ENCODE measurements at regions not wholly inside any gene's neighbourhood (a gene's known extent, or its start where the extent isn't known, plus 50 kb on each side); places are given as distances from the start of the nearest gene placed in this dataset.

DNA sequence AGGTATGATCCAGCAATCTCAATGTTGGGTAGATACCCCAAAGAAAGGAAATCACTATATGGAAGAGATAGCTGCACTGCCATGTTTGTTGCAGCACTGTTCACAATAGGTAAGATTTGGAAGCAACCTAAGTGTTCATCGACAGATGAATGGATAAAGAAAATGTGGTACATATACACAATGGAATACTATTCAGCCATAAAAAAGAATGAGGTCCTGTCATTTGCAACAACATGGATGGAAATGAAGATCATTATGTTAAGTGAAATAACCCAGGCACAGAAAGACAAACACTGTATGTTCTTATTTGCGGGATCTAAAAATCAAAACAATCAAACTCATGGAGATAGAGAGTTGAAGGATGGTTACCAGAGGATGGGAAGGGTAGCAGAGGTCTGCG is 372.4 kb upstream of the SPRED2 start:
- H3K9me3 Mint-ChIP-seq (ENCODE audit: low read depth): peaks cover 25% of the 10 kb centered on the region
- H3K27ac Mint-ChIP-seq: no peak overlapping the region
- TF ChIP-seq, protein P1, sequence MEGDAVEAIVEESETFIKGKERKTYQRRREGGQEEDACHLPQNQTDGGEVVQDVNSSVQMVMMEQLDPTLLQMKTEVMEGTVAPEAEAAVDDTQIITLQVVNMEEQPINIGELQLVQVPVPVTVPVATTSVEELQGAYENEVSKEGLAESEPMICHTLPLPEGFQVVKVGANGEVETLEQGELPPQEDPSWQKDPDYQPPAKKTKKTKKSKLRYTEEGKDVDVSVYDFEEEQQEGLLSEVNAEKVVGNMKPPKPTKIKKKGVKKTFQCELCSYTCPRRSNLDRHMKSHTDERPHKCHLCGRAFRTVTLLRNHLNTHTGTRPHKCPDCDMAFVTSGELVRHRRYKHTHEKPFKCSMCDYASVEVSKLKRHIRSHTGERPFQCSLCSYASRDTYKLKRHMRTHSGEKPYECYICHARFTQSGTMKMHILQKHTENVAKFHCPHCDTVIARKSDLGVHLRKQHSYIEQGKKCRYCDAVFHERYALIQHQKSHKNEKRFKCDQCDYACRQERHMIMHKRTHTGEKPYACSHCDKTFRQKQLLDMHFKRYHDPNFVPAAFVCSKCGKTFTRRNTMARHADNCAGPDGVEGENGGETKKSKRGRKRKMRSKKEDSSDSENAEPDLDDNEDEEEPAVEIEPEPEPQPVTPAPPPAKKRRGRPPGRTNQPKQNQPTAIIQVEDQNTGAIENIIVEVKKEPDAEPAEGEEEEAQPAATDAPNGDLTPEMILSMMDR (IDR thresholded peaks at IDR 0.05; ENCODE audit: unreplicated experiment): no peak
- H3K27me3 Mint-ChIP-seq: no peaks in the 10 kb centered on the region
- no peaks in the 10 kb centered on the region for H3K36me3 Mint-ChIP-seq (ENCODE audit: insufficient read depth)
- no peak for DNase-seq (ENCODE audit: low spot score, unreplicated experiment)
- no peak overlapping the region for H3K4me3 Mint-ChIP-seq (ENCODE audit: low read depth)
- no peaks in the 10 kb centered on the region for H3K4me1 Mint-ChIP-seq (ENCODE audit: low read depth)

DNA sequence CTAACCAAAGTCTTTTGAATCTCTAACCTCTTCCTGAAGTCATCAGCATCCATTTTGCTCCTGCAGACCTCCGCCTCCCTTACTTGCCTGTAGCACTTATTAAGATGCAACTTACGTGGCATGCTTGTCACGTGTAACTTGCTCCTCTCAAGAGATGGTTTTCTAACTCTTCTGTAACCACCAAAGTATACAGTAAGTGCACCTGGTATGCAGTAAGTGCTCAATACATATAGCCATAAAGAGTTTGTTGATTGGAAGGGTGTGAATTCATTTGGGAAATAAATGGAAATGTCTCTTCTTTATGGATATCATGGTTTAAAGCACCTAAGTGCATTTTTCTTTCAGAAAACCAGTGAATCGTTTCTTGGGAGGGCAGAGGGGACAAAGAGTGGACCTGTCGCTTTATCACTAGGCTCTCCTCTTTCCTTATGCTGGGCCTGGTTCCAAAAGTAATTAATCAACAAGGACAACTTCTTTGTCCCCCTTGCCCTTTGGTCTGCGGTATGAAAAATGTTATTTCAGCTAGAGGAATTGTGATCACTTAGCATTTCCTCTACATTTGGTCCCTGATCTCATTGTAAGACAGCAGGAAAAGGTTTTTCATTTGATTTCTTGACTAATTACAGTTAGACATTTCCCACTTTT is 370.0 kb upstream of the SPRED2 start:
- no peaks in the 10 kb centered on the region for H3K4me1 Mint-ChIP-seq (ENCODE audit: low read depth)
- no peak for DNase-seq (ENCODE audit: low spot score, unreplicated experiment)
- H3K4me3 Mint-ChIP-seq (ENCODE audit: low read depth): no peak overlapping the region
- H3K27me3 Mint-ChIP-seq: no peaks in the 10 kb centered on the region
- H3K9me3 Mint-ChIP-seq (ENCODE audit: low read depth): peaks cover 13% of the 10 kb centered on the region
- H3K27ac Mint-ChIP-seq: no peak overlapping the region
- TF ChIP-seq, protein P1 (IDR thresholded peaks at IDR 0.05; ENCODE audit: unreplicated experiment): no peak
- no peaks in the 10 kb centered on the region for H3K36me3 Mint-ChIP-seq (ENCODE audit: insufficient read depth)

DNA sequence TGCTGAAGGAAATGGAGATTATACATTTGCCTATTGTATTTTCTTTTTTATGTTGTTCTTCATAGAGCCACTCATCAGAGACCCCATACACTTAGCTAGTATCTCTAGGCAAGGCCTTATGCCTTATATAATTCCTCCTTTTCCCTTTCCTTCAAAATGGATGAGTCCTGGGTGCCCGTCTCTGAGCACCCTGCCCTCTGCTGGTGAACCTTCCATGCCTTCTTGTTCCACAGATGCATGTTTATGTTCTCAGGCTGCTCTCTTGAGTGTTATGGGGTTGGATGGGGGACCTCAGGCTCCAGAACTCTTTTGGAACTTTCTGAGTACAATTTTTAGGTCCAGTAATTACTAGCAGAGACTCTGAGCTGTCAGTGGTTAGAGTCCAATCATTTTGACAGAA is 368.6 kb upstream of the SPRED2 start:
- Mint-ChIP-seq H3K27ac (no peak overlapping the region), H3K36me3 (ENCODE audit: insufficient read depth) (no peaks in the 10 kb centered on the region), H3K27me3 (no peaks in the 10 kb centered on the region), H3K4me3 (ENCODE audit: low read depth) (no peak overlapping the region), H3K9me3 (ENCODE audit: low read depth) (peaks cover 6% of the 10 kb centered on the region), H3K4me1 (ENCODE audit: low read depth) (no peaks in the 10 kb centered on the region)
- DNase-seq (ENCODE audit: low spot score, unreplicated experiment): no peak
- TF ChIP-seq, protein P1 (IDR thresholded peaks at IDR 0.05; ENCODE audit: unreplicated experiment): no peak

DNA sequence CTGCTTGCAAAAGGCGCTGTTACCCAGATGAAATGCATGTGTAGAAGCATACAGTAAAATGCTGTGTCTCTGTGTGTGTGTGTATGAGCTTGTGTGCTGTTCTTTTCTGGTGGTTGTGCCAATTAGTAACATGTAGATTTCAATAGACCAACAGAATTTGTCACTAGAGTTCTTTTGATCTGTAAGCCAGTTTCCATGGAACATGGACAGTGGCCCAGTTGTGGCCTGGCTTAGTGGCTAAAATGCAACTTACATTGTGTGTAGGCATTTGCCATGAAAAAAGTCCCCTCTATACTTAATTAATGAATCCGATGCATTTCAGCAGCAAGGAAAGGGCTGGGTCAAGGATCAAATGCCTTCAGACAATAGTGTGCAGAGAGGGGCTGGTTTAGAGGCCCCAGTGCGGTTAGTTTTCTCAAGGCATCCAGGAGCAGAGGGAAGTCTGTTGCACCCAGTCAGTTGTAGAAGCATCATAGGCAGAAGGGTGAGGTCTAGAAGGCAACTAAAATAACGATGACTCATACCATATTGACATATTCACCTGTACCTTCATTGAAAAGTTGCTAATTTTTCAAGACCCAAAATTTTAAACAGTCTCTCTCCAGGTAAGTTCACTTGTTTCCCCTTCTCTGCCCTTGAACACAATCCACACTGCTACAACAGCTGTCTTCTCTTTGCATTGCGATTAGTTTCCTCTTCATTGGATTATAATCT is 366.9 kb upstream of the SPRED2 start:
- TF ChIP-seq, protein P1 (IDR thresholded peaks at IDR 0.05; ENCODE audit: unreplicated experiment): no peak
- Mint-ChIP-seq H3K27me3 (no peaks in the 10 kb centered on the region), H3K36me3 (ENCODE audit: insufficient read depth) (no peaks in the 10 kb centered on the region), H3K27ac (no peak overlapping the region), H3K4me1 (ENCODE audit: low read depth) (no peaks in the 10 kb centered on the region), H3K9me3 (ENCODE audit: low read depth) (no peaks in the 10 kb centered on the region), H3K4me3 (ENCODE audit: low read depth) (no peak overlapping the region)
- no peak for DNase-seq (ENCODE audit: low spot score, unreplicated experiment)

DNA sequence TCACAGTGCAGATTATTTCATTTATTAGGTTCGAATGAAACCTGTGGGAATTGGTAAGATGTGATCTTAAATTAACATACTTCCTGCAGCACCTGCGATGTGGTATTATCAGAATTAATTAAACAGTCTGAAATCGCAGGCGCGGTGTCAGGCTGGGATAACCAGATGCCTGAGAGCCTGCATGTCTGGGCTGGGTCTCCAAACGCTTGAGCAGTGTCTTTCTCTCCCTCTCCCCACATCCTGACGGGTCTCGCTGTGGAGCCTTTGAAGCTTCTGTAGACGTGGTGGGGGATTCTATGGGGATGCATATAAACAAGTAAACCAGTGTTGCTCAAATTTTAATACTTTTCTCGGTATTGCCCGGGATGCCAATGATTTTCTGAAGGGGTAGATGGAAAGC is 366.2 kb upstream of the SPRED2 start:
- H3K36me3 Mint-ChIP-seq (ENCODE audit: insufficient read depth): no peaks in the 10 kb centered on the region
- no peaks in the 10 kb centered on the region for H3K4me1 Mint-ChIP-seq (ENCODE audit: low read depth)
- TF ChIP-seq, protein P1 (IDR thresholded peaks at IDR 0.05; ENCODE audit: unreplicated experiment): no peak
- H3K27me3 Mint-ChIP-seq: no peaks in the 10 kb centered on the region
- H3K9me3 Mint-ChIP-seq (ENCODE audit: low read depth): no peaks in the 10 kb centered on the region
- H3K4me3 Mint-ChIP-seq (ENCODE audit: low read depth): no peak overlapping the region
- H3K27ac Mint-ChIP-seq: no peak overlapping the region
- no peak for DNase-seq (ENCODE audit: low spot score, unreplicated experiment)
